HG03342 (cell line): ENCODE measurements at regions not wholly inside any gene's neighbourhood (a gene's known extent, or its start where the extent isn't known, plus 50 kb on each side); places are given as distances from the start of the nearest gene placed in this dataset.

Experiments
- ATAC-seq: cut with Tn5 transposase; IDR thresholded peaks from one replicate; pipeline ENCODE4 v1.9.1; 2021; ENCODE audit warnings: mild to moderate bottlenecking, moderate library complexity; ENCODE audit not compliant: unreplicated experiment

- no peak for ATAC-seq
These were observed 152.8 kb downstream of the OAT start for GRCh38 chr10:124265776-124266467.

- no peak for ATAC-seq
These were observed 153.4 kb downstream of the OAT start for GRCh38 chr10:124265391-124265745.

GRCh38 chr10:124264711-124265390 lies 153.9 kb downstream of the OAT start:
- no peak for ATAC-seq

GRCh38 chr10:124264271-124264670 lies 154.5 kb downstream of the OAT start:
- ATAC-seq, result no peak

GRCh38 chr10:124263726-124264125 lies 155.0 kb downstream of the OAT start:
- no peak for ATAC-seq

- no peak for ATAC-seq
These were observed 155.8 kb downstream of the OAT start for GRCh38 chr10:124262971-124263370.

GRCh38 chr10:124262234-124262865 lies 156.4 kb downstream of the OAT start:
- ATAC-seq, result no peak

GRCh38 chr10:124259139-124259825 lies 159.4 kb downstream of the OAT start:
- no peak for ATAC-seq

GRCh38 chr10:124257781-124258180 lies 160.9 kb downstream of the OAT start:
- ATAC-seq, result no peak

GRCh38 chr10:124256151-124256550 lies 162.6 kb downstream of the OAT start:
- no peak for ATAC-seq

- no peak for ATAC-seq
These were observed 162.2 kb upstream of the CHST15 start for GRCh38 chr10:124255556-124255955.

GRCh38 chr10:124254490-124254889 lies 161.1 kb upstream of the CHST15 start:
- no peak for ATAC-seq

GRCh38 chr10:124253006-124253405 lies 159.6 kb upstream of the CHST15 start:
- ATAC-seq, result no peak

GRCh38 chr10:124252097-124252715 lies 158.8 kb upstream of the CHST15 start:
- no peak for ATAC-seq

- ATAC-seq, result no peak
These were observed 158.1 kb upstream of the CHST15 start for GRCh38 chr10:124251317-124252065.

GRCh38 chr10:124250506-124250905 lies 157.1 kb upstream of the CHST15 start:
- ATAC-seq, result no peak

- ATAC-seq, result no peak
These were observed 156.5 kb upstream of the CHST15 start for GRCh38 chr10:124249812-124250432.

GRCh38 chr10:124249196-124249595 lies 155.8 kb upstream of the CHST15 start:
- no peak for ATAC-seq

- no peak for ATAC-seq
These were observed 155.0 kb upstream of the CHST15 start for GRCh38 chr10:124248056-124249045.
